H1 (cell line): ENCODE measurements at regions not wholly inside any gene's neighbourhood (a gene's known extent, or its start where the extent isn't known, plus 50 kb on each side); places are given as distances from the start of the nearest gene placed in this dataset.

Experiments used
- CHD2 ChIP-seq: IDR thresholded peaks from 2 replicates; pipeline ENCODE4 v1.6.1; 2012; ENCODE audit warnings: low read length, improper control_type of control experiment
- CTBP2 ChIP-seq: IDR thresholded peaks from 2 replicates; pipeline ENCODE4 v1.7.0; 2011; ENCODE audit warnings: borderline replicate concordance, mild to moderate bottlenecking, moderate library complexity, mixed read lengths, low read length; ENCODE audit not compliant: insufficient read depth, insufficient read length
- EP300 ChIP-seq, 2 experiments: IDR thresholded peaks; 1 replicate in 1 of 2; 2 replicates in 1 of 2; pipeline ENCODE4 v1.6.1; 2011 to 2012; ENCODE audit warnings: low read depth in 2 of 2, low read length in 2 of 2, mild to moderate bottlenecking in 2 of 2, borderline replicate concordance in 1 of 2, inconsistent platforms in 1 of 2, moderate library complexity in 1 of 2
- NANOG ChIP-seq: IDR thresholded peaks from 2 replicates; pipeline ENCODE4 v1.6.1; 2011; ENCODE audit warnings: low read length, low read depth, mild to moderate bottlenecking, inconsistent platforms; ENCODE audit not compliant: insufficient read depth, poor library complexity, severe bottlenecking
- POLR2AphosphoS5 ChIP-seq: IDR thresholded peaks from 2 replicates; pipeline ENCODE4 v1.6.1; 2011; ENCODE audit warnings: low read depth, low read length
- RAD21 ChIP-seq, 2 experiments: IDR thresholded peaks in 1 of 2; conservative IDR thresholded peaks in 1 of 2; 2 replicates each; pipeline ENCODE4 v1.6.1; 2011; ENCODE audit warnings: low read depth in 2 of 2, low read length in 2 of 2, improper control_type of control experiment in 1 of 2, inconsistent platforms in 1 of 2, mild to moderate bottlenecking in 1 of 2, moderate library complexity in 1 of 2
- SP4 ChIP-seq: IDR thresholded peaks from 2 replicates; pipeline ENCODE4 v1.6.1; 2012; ENCODE audit warnings: low read length, inconsistent platforms
- TCF12 ChIP-seq: IDR thresholded peaks from 2 replicates; pipeline ENCODE4 v1.6.1; 2011; ENCODE audit warnings: low read depth, mild to moderate bottlenecking, low read length
- TF ChIP-seq, protein P1 (sequence below): fragments of 300-600 bp; sonication (generic); IDR thresholded peaks from 2 replicates; pipeline ENCODE4 v1.7.1; 2012; ENCODE audit warnings: low read length, moderate library complexity, mild to moderate bottlenecking, inconsistent platforms; ENCODE audit not compliant: insufficient replicate concordance

DNA sequence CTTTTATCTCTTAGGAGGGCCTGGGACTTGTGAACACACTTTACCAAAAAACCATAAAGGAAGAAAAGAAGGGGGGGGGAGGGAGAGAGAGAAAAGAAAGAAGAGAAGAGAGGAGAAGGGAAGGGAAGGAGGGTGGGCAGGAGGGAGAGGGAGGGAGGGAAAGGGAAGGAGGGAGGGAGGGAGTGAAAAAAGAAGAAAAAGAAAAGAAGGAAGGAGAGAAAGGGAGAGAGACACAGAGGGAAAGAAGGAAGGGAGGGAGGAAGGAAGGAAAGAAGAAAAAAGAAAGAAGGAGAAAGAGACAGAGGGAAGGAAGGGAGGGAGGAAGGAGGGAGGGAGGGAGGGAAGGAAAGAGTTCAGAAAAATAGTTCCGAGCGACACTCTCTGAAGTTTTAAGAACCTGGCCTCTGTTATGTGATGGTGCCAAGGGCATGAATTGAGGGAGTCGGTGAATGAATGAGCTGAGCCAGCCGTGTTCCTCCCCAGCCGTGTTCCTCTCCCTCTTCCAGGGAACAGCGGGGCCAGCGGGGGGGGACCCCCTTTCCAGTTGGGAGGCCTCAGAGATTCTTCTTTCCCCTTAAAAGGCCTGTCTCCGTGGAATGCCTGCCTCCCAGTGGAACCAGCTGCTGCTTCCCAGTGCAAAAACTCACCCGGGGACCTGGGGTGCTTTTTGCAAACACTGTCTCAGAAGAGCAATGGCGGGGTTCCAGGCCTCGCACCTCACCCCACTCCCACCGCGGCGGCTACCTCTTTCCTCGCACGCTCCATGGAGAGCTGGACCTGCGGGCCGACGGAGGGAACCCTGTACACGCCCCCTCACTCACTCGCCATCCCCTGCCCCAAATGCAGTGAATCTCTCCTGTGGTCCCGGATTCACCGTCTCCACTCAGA lies 84.1 kb downstream of the FOXL3 start (continued):
- TF ChIP-seq, protein P1, sequence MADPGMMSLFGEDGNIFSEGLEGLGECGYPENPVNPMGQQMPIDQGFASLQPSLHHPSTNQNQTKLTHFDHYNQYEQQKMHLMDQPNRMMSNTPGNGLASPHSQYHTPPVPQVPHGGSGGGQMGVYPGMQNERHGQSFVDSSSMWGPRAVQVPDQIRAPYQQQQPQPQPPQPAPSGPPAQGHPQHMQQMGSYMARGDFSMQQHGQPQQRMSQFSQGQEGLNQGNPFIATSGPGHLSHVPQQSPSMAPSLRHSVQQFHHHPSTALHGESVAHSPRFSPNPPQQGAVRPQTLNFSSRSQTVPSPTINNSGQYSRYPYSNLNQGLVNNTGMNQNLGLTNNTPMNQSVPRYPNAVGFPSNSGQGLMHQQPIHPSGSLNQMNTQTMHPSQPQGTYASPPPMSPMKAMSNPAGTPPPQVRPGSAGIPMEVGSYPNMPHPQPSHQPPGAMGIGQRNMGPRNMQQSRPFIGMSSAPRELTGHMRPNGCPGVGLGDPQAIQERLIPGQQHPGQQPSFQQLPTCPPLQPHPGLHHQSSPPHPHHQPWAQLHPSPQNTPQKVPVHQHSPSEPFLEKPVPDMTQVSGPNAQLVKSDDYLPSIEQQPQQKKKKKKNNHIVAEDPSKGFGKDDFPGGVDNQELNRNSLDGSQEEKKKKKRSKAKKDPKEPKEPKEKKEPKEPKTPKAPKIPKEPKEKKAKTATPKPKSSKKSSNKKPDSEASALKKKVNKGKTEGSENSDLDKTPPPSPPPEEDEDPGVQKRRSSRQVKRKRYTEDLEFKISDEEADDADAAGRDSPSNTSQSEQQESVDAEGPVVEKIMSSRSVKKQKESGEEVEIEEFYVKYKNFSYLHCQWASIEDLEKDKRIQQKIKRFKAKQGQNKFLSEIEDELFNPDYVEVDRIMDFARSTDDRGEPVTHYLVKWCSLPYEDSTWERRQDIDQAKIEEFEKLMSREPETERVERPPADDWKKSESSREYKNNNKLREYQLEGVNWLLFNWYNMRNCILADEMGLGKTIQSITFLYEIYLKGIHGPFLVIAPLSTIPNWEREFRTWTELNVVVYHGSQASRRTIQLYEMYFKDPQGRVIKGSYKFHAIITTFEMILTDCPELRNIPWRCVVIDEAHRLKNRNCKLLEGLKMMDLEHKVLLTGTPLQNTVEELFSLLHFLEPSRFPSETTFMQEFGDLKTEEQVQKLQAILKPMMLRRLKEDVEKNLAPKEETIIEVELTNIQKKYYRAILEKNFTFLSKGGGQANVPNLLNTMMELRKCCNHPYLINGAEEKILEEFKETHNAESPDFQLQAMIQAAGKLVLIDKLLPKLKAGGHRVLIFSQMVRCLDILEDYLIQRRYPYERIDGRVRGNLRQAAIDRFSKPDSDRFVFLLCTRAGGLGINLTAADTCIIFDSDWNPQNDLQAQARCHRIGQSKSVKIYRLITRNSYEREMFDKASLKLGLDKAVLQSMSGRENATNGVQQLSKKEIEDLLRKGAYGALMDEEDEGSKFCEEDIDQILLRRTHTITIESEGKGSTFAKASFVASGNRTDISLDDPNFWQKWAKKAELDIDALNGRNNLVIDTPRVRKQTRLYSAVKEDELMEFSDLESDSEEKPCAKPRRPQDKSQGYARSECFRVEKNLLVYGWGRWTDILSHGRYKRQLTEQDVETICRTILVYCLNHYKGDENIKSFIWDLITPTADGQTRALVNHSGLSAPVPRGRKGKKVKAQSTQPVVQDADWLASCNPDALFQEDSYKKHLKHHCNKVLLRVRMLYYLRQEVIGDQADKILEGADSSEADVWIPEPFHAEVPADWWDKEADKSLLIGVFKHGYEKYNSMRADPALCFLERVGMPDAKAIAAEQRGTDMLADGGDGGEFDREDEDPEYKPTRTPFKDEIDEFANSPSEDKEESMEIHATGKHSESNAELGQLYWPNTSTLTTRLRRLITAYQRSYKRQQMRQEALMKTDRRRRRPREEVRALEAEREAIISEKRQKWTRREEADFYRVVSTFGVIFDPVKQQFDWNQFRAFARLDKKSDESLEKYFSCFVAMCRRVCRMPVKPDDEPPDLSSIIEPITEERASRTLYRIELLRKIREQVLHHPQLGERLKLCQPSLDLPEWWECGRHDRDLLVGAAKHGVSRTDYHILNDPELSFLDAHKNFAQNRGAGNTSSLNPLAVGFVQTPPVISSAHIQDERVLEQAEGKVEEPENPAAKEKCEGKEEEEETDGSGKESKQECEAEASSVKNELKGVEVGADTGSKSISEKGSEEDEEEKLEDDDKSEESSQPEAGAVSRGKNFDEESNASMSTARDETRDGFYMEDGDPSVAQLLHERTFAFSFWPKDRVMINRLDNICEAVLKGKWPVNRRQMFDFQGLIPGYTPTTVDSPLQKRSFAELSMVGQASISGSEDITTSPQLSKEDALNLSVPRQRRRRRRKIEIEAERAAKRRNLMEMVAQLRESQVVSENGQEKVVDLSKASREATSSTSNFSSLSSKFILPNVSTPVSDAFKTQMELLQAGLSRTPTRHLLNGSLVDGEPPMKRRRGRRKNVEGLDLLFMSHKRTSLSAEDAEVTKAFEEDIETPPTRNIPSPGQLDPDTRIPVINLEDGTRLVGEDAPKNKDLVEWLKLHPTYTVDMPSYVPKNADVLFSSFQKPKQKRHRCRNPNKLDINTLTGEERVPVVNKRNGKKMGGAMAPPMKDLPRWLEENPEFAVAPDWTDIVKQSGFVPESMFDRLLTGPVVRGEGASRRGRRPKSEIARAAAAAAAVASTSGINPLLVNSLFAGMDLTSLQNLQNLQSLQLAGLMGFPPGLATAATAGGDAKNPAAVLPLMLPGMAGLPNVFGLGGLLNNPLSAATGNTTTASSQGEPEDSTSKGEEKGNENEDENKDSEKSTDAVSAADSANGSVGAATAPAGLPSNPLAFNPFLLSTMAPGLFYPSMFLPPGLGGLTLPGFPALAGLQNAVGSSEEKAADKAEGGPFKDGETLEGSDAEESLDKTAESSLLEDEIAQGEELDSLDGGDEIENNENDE = no peak
- TF ChIP-seq NANOG = no peak
- no peak for TF ChIP-seq SP4
- TF ChIP-seq RAD21 (IDR thresholded peaks at IDR 0.05 in 1 of 2, conservative IDR thresholded peaks at IDR 0.05 in 1 of 2; ENCODE audit: low read depth in 2 of 2, low read length in 2 of 2) = no peak
- TF ChIP-seq POLR2AphosphoS5 = no peak
- TF ChIP-seq TCF12 = no peak
- no peak for TF ChIP-seq CHD2
- TF ChIP-seq EP300 (IDR thresholded peaks at IDR 0.05; ENCODE audit: borderline replicate concordance in 1 of 2, low read depth in 2 of 2, low read length in 2 of 2) = no peak
- no peak for TF ChIP-seq CTBP2
